22Rv1 (cell line): ENCODE measurements at regions not wholly inside any gene's neighbourhood (a gene's known extent, or its start where the extent isn't known, plus 50 kb on each side); places are given as distances from the start of the nearest gene placed in this dataset.

Source experiments
- CTCF ChIP-seq: fragments of 450-650 bp; IDR thresholded peaks from 2 replicates; pipeline ENCODE4 v1.5.1; 2017; ENCODE audit warnings: mild to moderate bottlenecking
- ZFX ChIP-seq: fragments of 450-650 bp; IDR thresholded peaks from 2 replicates; pipeline ENCODE4 v1.6.1; 2017; ENCODE audit warnings: antibody characterized with exemption, borderline replicate concordance

- TF ChIP-seq CTCF (no peak), ZFX (no peak)
Measured at GRCh38 chr2:2716771-2717170, 385.7 kb upstream of the MYT1L start.
